ENCODE measurements at regions not wholly inside any gene's neighbourhood (a gene's known extent, or its start where the extent isn't known, plus 50 kb on each side); places are given as distances from the start of the nearest gene placed in this dataset.

DNA sequence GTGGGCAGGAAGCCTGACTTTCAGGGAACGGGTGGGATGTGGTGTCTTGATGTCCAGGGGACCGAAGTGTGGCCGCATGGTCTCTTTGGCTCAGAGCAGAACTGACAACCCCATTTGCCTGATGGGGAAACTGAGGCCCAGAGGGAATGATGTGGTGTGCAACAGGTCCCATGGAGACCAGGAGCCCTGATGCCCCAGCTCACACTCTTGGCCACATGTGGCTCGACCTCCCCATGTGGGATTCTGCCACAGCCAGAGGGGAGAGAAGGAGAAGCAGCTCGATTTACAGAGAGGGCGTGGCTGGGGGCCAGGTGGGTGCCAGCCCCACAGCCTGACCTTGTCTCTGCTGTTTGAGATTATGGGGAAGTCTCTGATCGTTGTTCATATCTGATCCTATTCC, 128.1 kb downstream of the TEX29 start:
- TF ChIP-seq EZH2phosphoT487 (IDR thresholded peaks at IDR 0.05; ENCODE audit: borderline replicate concordance, low read length) (no peak), CTCF (IDR thresholded peaks at IDR 0.05; ENCODE audit: low read depth, low read length, poor library complexity, severe bottlenecking) (no peak)

Measured in DOHH2 (cell line).